Endothelial cell of hepatic sinusoid (primary cell): ENCODE measurements at regions not wholly inside any gene's neighbourhood (a gene's known extent, or its start where the extent isn't known, plus 50 kb on each side); places are given as distances from the start of the nearest gene placed in this dataset.
"Not testable (repeated sequence)": the region's sequence is repeated elsewhere in the genome, so short reads cannot be mapped to it uniquely, and the experiment has no call there.

Experiments
- in situ Hi-C: cut with HindIII; loops from 2 replicates; pipeline ENCODE4 v1.10.0; 2017; ENCODE audit warnings: low sequenced_read_pairs

DNA sequence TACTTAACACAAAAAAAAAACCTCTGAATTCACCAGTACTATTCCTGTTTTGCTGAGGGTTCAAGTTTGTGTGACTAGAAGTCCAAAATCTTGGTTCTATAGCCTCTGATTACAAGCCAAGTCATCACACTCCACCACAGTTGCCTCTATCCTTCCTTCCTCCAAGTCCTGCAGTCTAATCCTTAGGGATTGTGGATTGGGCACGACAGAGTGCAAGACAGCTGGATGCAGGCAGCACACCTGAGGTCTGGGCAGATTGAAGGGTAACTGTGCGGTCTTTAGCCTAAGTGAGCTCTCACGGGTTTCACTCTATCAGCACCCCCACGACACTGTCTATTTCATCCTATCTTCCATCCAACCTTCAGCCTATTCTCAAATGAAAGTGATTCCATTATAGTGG lies 299.4 kb upstream of the ID2 start:
- in situ Hi-C loops, result no loop called here

DNA sequence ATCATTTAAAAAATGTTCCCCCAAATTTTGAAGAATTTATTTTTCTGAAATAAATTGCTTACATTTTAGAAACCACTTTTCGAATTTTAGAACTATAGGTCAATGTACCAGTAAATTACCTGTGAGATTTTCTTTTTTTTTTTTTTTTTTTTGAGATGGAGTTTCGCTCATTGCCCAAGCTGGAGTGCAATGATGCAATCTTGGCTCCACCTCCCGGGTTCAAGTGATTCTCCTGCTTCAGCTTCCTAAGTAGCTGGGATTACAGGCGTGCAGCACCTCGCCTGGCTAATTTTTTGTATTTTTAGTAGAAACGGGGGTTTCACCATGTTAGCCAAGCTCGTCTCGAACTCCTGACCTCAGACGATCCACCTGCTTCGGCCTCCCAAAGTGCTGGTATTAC lies 295.1 kb upstream of the ID2 start:
- in situ Hi-C loops, result not testable (repeated sequence)

DNA sequence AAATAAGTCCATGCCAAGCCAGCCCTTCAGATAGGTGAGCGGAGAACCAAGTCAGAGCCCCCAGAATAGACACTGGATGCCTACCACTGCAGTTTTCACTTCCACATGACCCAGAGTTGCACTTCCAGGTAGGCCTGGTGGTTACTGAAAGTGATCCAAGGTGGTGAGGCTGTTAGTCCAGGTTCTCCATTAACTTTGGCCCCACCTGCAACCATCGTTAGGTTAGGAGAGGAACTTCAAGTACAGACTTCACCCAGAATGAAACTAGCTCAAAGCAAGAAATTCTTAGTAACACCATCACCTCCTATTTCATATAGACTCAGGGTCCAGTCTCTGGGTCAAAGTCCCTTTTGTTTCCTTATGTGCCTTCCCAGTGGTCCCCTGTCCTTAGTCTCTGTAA lies 293.1 kb upstream of the ID2 start:
- in situ Hi-C loops, result no loop called here

DNA sequence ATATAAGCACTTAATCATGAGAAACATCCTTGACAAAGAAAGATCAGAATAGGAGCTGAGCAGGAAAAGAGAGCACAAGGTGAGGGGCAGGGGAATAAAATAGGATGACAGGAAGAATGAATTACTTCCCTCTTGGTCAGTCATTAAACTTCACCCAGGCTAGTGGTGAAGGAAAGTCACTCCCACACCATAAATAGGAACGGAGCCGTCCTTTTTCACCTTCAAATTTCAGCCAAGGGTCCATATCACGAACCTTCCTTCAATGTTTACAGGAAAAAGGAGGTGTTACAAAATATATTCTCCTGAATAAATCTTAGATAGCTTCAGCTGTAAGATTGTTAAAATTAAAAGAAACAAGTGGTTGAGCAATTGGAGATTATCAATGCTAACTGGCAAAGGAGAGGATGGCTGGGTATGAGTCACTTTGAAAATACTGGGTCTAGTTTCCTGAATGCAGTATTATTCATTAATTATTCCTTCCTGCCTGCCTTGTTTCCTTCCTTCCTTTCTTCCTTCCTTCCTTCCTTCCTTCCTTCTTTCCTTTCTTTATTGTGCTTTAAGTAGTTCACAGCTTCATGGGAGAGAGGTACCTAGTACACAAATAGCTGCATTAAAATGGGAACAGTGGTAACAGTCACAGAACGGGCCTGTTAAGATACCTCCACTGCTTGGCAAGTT lies 292.3 kb upstream of the ID2 start:
- in situ Hi-C loops, result no loop called here

- in situ Hi-C loops, result no loop called here
Measured at GRCh38 chr2:8391126-8391525, 290.7 kb upstream of the ID2 start.

- in situ Hi-C loops, result no loop called here
Measured at GRCh38 chr2:8391584-8391983, 290.3 kb upstream of the ID2 start.

DNA sequence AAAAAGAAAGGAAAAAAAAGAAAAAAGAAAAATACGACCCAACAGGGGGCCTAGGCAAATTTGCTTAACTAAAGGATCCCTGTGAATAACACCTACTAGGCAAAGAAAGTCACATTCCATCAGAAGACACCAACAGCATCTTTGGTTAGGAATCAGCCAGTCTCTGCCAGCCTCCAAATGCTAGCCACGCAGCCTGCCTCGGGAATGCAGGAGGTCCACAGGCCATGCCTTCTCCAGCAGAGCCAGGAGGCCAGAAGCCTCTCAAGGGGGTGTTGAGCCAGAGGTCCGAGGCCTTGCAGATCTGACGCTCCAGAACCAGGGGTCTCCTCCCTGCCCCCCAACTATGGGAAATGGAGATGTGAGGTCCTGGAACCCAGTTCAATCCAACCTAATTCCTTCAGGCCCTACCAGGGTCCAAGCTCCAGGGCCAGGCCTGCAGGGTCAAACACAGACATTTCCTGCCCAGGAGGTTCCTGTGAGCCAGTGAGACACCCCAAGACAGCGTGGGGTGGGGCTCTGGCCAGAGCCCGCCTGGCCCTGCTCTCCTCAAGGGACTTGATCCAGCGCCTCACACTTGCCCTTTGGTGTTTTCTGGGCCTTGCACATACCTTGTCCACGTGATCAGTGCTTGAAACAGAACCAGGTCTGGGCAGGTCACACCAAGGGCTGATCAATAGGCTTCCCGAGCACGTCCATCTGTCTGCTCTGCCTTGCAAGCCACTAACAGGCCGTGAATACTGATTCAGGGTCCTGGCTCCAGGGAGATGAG lies 289.6 kb upstream of the ID2 start:
- in situ Hi-C loops, result no loop called here

- in situ Hi-C loops, result no loop called here
Measured at GRCh38 chr2:8393506-8393905, 288.4 kb upstream of the ID2 start.

- in situ Hi-C loops, result no loop called here
Measured at GRCh38 chr2:8394131-8394530, 287.7 kb upstream of the ID2 start.

GRCh38 chr2:8394569-8395359 lies 287.1 kb upstream of the ID2 start:
- in situ Hi-C loops, result no loop called here

DNA sequence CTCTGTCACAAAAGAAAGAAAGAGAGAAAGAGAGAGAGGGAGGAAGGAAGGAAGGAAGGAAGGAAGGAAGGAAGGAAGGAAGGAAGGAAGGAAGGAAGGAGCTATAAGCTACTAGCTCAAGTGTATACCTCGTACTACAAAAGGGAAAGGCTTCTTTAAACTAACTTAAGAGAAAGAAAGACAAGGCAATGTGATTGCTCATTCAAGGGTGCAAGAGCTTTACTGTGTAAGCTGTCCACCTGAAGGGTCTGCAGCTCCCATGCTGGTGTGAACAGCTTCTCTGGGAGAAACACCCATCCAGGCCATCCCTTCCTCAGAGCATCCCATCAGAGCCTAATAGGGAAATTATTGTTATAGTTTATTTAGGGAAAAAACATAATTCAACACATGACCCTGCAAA lies 286.1 kb upstream of the ID2 start:
- in situ Hi-C loops, result no loop called here

DNA sequence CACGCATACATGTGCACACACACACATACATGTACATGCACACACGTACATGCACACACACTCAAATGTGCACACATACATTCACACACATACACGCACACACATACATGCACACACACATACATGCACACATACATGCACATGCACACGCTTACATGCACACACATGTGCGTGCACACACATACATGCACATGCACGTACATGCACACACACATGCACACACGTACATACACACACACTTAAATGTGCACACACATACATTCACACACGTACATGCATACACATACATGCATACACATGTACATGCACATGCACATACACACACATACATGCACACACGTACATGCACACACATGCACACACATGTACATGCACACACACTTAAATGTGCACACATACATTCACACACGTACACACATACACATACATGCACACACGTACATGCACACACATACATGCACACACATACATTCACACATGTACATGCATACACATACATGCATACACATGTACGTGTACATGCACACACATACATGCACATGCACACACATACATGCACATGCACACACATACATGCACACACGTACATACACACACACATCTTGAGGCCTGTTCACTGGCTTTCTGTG lies 283.7 kb upstream of the ID2 start:
- in situ Hi-C loops, result no loop called here

DNA sequence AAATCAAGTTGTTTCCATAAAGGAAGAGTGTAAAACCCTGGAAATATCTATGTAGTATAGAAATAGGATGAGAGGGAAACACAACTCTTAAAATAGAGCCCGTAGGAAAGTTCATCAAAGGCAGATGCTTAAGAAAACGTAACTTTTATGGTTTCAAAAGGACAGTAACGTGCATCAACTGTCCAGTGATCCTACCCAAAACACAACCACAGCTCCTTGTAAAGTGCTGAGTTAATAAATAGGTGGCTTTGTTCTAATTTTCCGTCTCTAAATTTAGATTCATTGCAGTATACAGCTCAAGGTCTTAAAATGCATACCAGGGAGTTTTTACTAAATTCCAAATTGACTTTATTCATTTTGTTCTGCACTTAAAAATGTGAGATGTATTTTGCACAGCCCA lies 282.1 kb upstream of the ID2 start:
- in situ Hi-C loops, result no loop called here

GRCh38 chr2:8400196-8400595 lies 281.7 kb upstream of the ID2 start:
- in situ Hi-C loops, result no loop called here

DNA sequence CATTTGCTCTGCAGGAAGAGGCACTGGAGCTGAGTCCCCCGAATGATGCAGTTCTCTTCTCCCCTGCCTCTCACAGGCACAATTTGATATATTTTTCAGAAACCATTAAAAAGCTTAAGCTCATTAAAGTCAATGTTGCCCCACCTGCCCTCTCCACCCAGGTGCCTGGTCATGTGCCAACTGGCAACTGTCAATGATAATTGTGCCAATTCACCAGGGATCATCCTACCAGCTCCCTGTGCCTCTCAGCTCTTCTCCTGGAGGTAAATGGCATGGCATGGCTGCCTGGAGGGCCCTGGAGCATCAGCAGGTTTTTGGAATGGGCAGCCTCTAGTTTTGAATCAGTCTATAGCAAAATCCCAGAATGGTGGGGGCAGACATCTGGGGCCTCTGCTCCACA lies 279.6 kb upstream of the ID2 start:
- in situ Hi-C loops, result no loop called here

DNA sequence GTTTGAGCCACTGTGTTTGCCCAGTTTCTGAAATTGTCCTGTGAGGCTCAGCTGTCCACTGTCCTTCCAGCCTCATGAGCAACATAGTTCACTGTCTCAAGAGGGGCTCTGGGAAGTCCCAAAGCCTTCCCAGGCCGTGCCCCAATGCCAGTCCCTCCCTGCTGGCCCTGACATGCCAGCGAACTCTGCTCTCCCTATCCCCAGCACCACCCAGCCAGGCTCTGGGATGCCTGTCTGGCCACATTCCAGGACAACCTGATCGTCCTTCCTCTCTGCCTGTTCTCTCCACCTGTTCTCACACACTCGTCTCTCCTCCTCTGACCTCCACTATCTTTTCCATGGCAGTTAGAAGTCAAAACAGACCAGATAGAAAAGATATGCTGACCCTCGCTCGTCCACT lies 278.0 kb upstream of the ID2 start:
- in situ Hi-C loops, result no loop called here

DNA sequence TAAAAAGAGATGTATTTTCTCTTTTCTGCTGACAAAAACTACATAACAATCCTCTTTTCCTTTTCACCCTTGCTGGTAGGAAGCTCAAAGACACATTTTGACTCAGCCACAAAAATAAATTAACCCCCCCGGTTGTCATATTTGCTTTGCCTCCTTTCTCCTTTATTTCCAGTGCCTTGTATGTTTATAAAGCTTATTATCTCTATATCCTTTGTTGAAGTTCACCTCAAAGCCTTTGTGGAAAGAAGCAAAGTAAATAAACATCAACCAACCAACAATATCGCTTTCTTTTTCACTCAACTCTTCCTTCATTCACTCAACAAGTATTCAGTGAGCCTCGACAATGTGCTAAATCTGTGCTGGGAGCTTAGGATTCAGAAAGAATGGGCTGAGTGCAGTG lies 276.5 kb upstream of the ID2 start:
- in situ Hi-C loops, result no loop called here

DNA sequence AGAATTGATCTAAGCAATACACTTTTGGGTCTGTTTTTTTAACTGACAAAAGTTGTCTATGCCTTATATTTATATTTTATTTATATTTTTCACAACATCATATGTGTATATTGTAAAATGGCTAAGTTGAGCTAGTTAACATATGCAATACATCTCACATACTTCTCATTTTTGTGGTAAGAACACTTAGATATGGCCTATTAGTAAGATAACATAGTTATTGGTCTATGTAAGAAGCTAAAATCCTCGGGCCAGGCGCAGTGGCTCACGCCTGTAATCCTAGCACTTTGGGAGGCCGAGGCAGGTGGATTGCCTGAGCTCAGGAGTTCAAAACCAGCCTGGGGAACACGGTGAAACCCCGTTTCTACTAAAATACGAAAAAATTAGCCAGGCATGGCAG lies 275.6 kb upstream of the ID2 start:
- in situ Hi-C loops, result no loop called here

DNA sequence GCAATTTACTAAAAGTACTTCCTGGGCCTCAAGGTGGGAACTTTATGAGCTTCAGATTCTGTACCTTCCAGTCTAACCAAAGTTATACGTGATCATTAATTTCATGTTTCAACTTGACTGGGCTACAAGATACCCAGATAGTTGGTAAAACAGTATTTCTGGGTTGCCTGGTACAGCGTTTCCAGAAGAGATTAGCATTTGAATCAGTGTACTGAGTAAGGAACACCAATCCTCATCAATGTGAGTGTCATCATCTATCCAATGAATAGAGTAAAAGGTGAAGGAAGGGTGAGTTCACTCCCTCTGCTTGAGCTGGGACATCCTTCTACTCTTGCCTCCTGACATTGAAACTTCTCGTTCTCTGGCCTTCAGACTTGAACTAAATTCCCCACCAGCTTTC lies 274.5 kb upstream of the ID2 start:
- in situ Hi-C loops, result no loop called here

DNA sequence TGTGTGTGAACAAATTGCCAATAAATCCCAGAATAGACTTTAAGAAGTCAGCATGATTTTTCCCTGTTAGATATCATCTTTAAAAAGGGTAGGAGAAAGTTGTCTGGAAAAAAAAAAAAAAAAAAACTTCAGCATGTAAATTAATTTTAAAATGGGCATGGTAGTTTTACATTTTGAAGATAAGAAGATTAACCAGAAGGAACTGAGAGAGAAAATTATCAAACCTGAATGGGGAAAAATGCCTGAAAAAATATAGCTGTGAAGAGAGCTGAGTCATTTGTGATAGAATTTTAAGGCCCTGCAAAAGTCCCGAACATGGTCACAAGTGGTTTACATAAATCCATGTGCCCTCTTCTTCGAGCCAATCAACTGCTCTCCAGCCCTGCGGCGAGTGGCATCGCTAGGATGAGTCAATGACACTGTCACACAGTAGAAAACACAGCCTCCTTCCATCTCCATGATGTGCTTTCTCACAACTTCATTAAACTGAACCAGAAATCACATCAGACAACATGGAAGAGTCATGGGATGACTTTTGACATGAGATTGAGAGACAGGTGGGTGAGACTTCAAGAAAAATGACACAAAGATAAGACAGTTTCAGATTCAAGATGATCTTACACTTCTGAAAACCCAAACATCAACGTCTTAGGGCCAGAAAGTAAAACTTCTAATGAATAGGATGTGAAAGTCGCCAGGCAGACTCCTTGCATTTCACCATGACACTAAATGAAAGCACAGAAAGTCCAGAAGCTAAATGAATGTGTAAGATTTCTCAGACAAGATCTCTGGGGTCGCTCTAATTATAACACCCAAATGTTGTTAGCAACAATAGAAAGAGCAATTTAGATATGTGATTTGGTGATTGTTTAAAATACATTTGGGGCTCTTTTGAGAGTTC lies 273.0 kb upstream of the ID2 start:
- in situ Hi-C loops, result no loop called here
